Thoracic aorta (tissue), 2 donors: ENCODE measurements at regions not wholly inside any gene's neighbourhood (a gene's known extent, or its start where the extent isn't known, plus 50 kb on each side); places are given as distances from the start of the nearest gene placed in this dataset.

Source experiments
- ATAC-seq: fragments of 150-250 bp; one replicate; pipeline ENCODE4 v1.8.0; 2017; ENCODE audit warnings: low read depth; ENCODE audit not compliant: insufficient number of reproducible peaks, low FRiP score
- DNase-seq: peaks from one replicate; pipeline ENCODE4 v3.0.0-alpha.2; 2020; ENCODE audit warnings: low spot score
- H3K27ac ChIP-seq, 2 donors: fragments of 200-600 bp; sonication (generic); 1 replicate in 1 of 2; 2 replicates in 1 of 2; pipeline ENCODE4 v1.5.1; 2016; ENCODE audit warnings: mild to moderate bottlenecking in 2 of 2, moderate library complexity in 2 of 2
- H3K27me3 ChIP-seq: fragments of 200-600 bp; sonication (generic); replicated peaks from 2 replicates; pipeline ENCODE4 v1.6.0; 2016; ENCODE audit warnings: mild to moderate bottlenecking; ENCODE audit not compliant: insufficient read depth
- H3K36me3 ChIP-seq: fragments of 200-600 bp; sonication (generic); one replicate; pipeline ENCODE4 v1.5.1; 2016
- H3K4me1 ChIP-seq, 2 donors: fragments of 200-600 bp; sonication (generic); 1 replicate in 1 of 2; 2 replicates in 1 of 2; pipeline versions ENCODE4 v1.5.1 to v1.6.0; 2016; ENCODE audit warnings: low read depth in 2 of 2, mild to moderate bottlenecking in 1 of 2; ENCODE audit not compliant: control insufficient read depth in 1 of 2
- H3K4me3 ChIP-seq: fragments of 200-600 bp; sonication (generic); 2 replicates; pipeline ENCODE4 v1.5.1; 2016; ENCODE audit warnings: mild to moderate bottlenecking
- H3K9me3 ChIP-seq: fragments of 200-600 bp; sonication (generic); 2 replicates; pipeline ENCODE4 v1.5.1; 2016
- TF ChIP-seq, protein P1 (sequence below): fragments of 200-600 bp; sonication (generic); IDR thresholded peaks from one replicate; pipeline ENCODE4 v1.5.1; 2019; ENCODE audit warnings: antibody characterized with exemption

DNA sequence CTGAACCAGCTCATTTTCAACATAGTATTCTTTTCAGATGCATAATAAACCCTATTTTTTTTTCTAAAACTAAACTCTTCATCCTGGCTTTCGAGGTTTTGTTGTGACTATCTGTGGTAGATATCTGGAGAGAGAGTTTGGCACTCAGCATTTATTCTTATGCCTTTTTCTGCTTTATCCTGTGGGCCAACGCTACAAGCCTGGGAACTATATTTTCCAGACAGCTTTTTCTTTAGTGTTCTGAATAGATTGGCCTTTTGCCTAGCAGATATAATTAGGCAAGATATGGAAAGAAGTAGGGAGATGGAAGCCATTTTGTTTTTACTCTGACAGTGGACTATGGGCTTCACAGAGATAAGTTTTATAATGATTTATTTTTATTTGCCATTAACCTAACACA is 486.7 kb downstream of the TMEM232 start:
- DNase-seq (no peak), ATAC-seq (no peak)
- TF ChIP-seq, protein P1, sequence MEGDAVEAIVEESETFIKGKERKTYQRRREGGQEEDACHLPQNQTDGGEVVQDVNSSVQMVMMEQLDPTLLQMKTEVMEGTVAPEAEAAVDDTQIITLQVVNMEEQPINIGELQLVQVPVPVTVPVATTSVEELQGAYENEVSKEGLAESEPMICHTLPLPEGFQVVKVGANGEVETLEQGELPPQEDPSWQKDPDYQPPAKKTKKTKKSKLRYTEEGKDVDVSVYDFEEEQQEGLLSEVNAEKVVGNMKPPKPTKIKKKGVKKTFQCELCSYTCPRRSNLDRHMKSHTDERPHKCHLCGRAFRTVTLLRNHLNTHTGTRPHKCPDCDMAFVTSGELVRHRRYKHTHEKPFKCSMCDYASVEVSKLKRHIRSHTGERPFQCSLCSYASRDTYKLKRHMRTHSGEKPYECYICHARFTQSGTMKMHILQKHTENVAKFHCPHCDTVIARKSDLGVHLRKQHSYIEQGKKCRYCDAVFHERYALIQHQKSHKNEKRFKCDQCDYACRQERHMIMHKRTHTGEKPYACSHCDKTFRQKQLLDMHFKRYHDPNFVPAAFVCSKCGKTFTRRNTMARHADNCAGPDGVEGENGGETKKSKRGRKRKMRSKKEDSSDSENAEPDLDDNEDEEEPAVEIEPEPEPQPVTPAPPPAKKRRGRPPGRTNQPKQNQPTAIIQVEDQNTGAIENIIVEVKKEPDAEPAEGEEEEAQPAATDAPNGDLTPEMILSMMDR: no peak
- Histone ChIP-seq H3K9me3 (no peaks in the 10 kb centered on the region), H3K36me3 (no peaks in the 10 kb centered on the region), H3K4me3 (no peak overlapping the region), H3K27ac (no peak overlapping the region), H3K27me3 (no peaks in the 10 kb centered on the region), H3K4me1 (no peaks in the 10 kb centered on the region)

DNA sequence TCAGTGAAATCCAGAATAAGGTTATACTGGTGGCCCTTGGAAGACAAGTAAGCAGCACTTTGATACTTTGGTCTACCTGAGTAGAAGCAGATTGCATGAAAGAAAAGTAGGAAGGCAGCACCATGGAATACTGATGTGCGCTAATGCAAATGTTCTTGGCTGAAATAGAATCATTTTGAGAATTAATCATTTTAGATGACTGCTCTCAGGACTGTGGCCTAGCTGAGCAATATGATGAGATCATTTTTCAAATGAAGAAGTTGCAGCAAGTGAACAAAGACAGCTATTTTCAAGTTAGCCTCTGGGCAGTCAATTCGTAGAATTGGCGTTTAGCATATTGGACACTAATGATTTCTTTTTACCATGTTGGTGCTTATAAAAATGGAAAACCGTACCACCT is 483.5 kb downstream of the TMEM232 start:
- Histone ChIP-seq H3K27ac (no peak overlapping the region), H3K36me3 (no peaks in the 10 kb centered on the region), H3K27me3 (no peaks in the 10 kb centered on the region), H3K4me1 (no peaks in the 10 kb centered on the region), H3K9me3 (no peaks in the 10 kb centered on the region), H3K4me3 (no peak overlapping the region)
- TF ChIP-seq, protein P1: no peak
- ATAC-seq (no peak), DNase-seq (no peak)

DNA sequence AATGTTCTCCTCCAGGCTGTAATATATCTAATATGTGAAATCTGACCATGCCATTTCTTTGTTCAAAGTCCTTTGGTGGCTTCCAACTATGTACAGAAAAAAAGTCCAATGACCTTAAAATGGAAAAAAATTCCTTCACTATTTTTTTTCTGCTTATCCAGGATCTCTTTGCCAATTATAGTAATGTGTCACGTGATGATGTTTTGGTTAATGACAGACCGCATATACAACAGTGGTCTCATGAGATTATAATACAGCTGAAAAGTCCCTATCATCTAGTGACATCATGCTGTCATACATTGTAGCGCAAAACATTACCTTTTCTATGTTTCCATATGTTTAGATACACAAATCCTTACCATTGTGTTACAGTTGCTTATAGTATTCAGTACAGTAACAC is 477.6 kb downstream of the TMEM232 start:
- TF ChIP-seq, protein P1: no peak

DNA sequence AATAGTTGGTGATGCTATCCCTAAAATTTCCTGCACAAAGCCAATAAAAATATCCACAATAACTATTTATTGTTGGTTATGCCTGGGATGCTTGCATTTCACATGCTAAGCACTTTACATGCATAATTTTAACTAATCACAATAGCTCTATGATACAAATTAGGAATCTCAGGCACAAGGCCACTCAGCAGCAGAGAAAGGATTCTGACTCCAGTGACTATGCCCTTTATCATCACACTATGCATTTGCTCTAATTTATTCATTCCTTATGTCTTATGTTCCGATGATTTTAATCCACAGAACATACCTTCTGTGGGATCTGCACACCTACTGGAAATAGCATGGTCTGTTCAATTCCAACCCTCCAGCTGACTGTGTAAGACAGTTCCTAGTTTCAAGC is 476.1 kb downstream of the TMEM232 start:
- Histone ChIP-seq H3K4me3 (no peak overlapping the region), H3K27me3 (no peaks in the 10 kb centered on the region), H3K9me3 (no peaks in the 10 kb centered on the region), H3K4me1 (peaks cover 0 to 7% of the 10 kb centered on the region in 2 donors), H3K27ac (no peak overlapping the region), H3K36me3 (no peaks in the 10 kb centered on the region)
- DNase-seq: no peak
- no peak for ATAC-seq
- TF ChIP-seq, protein P1: no peak

More for the DNA sequence above, 477.6 kb downstream of the TMEM232 start:
- H3K4me1 ChIP-seq: peaks cover 0 to 7% of the 10 kb centered on the region in 2 donors
- DNase-seq (no peak), ATAC-seq (no peak)
- no peaks in the 10 kb centered on the region for H3K27me3 ChIP-seq
- H3K9me3 ChIP-seq: no peaks in the 10 kb centered on the region
- H3K4me3 ChIP-seq: no peak overlapping the region
- no peak overlapping the region for H3K27ac ChIP-seq
- no peaks in the 10 kb centered on the region for H3K36me3 ChIP-seq

DNA sequence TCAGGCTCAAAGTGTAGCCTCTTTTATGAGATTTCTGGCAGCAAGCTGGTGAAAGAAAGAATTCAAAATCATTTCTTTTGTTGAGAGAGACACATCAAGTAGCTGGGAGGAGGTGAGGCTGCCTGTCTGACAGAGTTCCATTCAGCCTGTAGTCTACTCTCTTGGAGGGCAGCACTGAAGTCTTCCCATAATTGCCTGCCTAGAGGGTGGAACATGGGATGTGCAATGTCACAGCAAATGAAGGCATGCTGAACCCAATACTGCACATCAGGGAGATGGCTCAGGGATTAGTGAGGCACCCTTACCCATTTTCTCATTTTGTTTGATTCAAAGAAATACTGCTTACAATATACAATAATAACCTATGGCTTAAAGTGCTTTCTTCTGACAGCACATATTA is 475.7 kb downstream of the TMEM232 start:
- DNase-seq: no peak
- H3K9me3 ChIP-seq: no peaks in the 10 kb centered on the region
- H3K27me3 ChIP-seq: no peaks in the 10 kb centered on the region
- H3K4me1 ChIP-seq: peaks cover 0 to 7% of the 10 kb centered on the region in 2 donors
- no peak overlapping the region for H3K27ac ChIP-seq
- no peak for ATAC-seq
- no peak overlapping the region for H3K4me3 ChIP-seq
- H3K36me3 ChIP-seq: no peaks in the 10 kb centered on the region
- TF ChIP-seq, protein P1: no peak
